ENCODE measurements at regions not wholly inside any gene's neighbourhood (a gene's known extent, or its start where the extent isn't known, plus 50 kb on each side); places are given as distances from the start of the nearest gene placed in this dataset.

DNA sequence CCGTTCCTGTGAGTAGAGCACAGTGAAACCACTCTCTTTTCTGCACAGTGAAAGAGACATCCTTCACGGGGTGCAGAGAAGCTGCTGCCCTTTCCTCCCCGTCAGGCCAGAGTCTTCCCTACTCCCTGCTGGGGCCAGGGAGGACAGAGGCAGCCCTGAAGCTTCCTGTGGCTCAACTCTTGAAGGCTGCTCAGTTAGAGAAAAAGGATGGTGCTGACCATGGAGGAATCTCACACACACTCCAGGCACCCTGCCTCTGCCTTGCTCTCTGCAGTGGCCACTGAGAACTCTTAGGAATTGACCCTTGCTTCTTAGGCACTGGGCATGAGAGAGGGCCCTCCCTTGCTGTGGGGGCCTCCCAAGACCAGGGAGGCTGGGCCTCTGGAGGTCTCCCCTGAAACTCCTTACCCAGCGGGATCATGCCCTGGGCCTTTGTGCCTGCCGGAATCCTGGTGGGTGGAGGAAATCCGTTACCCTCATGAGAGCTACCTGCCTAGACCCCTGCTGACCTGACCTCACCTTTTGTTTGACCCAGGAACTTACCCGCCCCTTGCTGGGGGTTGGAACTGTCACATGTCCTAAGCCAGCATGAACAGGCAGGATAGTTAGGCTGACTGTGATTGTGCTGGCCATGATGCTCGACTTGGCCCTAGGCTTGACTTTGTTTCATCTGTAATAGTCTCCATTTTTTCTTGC lies 65.0 kb upstream of the CD93 start:
- H3K4me1 ChIP-seq = no peaks in the 10 kb centered on the region
- no peaks in the 10 kb centered on the region for H3K9me3 ChIP-seq
- no peak for DNase-seq
- TF ChIP-seq, protein P1, sequence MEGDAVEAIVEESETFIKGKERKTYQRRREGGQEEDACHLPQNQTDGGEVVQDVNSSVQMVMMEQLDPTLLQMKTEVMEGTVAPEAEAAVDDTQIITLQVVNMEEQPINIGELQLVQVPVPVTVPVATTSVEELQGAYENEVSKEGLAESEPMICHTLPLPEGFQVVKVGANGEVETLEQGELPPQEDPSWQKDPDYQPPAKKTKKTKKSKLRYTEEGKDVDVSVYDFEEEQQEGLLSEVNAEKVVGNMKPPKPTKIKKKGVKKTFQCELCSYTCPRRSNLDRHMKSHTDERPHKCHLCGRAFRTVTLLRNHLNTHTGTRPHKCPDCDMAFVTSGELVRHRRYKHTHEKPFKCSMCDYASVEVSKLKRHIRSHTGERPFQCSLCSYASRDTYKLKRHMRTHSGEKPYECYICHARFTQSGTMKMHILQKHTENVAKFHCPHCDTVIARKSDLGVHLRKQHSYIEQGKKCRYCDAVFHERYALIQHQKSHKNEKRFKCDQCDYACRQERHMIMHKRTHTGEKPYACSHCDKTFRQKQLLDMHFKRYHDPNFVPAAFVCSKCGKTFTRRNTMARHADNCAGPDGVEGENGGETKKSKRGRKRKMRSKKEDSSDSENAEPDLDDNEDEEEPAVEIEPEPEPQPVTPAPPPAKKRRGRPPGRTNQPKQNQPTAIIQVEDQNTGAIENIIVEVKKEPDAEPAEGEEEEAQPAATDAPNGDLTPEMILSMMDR (IDR thresholded peaks at IDR 0.05) = no peak
- no peak overlapping the region for H3K4me3 ChIP-seq
- H3K9ac ChIP-seq (ENCODE audit: low read depth in 2 of 2, low read length in 2 of 2) = no peak overlapping the region
- H3K27ac ChIP-seq = no peak overlapping the region
- intact Hi-C loops (cut with DNase I) = no loop called here
- H3K27me3 ChIP-seq = no peaks in the 10 kb centered on the region
- no peaks in the 10 kb centered on the region for H3K36me3 ChIP-seq

DNA sequence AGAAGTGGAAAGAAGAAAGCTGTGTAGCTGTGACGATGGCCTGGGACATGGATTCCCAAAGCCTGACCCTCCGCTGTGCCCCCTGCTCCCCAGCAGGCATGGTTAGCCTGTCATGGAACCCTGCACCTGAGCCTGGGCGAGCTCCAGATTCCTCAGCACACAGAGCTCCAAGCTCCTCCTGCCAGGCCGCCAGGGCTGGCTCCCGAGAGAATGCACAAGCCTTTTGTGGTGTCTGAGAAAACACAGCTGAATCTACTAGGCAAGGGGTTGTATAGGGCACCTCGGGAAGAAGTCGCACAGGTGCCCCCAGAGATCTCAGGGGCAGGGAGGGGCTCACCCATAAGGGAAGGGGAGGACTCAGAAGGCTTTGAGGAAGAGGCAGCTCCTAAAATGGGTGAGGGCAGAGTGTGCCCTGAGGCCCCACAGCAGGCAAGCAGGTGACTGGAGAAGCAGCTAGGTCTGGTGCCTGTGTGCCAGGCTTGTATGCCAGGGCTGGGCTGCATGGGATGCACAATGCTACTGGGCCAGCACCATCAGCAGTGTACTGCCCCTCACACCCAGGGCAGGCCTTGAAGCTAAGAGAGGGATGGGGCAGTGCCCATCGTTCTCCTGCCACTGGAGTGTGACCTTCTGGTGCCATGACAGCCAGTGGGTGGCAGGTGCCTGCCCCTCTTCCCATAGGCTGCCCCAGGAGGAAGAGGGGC lies 64.3 kb upstream of the CD93 start:
- TF ChIP-seq, protein P1 (IDR thresholded peaks at IDR 0.05) = no peak
- Histone ChIP-seq H3K4me1 (no peaks in the 10 kb centered on the region), H3K9me3 (no peaks in the 10 kb centered on the region), H3K27ac (no peak overlapping the region), H3K4me3 (no peak overlapping the region), H3K36me3 (no peaks in the 10 kb centered on the region), H3K9ac (ENCODE audit: low read depth in 2 of 2, low read length in 2 of 2) (no peak overlapping the region), H3K27me3 (no peaks in the 10 kb centered on the region)
- intact Hi-C loops (cut with DNase I) = no loop called here
- peak; percentile 16 for DNase-seq

DNA sequence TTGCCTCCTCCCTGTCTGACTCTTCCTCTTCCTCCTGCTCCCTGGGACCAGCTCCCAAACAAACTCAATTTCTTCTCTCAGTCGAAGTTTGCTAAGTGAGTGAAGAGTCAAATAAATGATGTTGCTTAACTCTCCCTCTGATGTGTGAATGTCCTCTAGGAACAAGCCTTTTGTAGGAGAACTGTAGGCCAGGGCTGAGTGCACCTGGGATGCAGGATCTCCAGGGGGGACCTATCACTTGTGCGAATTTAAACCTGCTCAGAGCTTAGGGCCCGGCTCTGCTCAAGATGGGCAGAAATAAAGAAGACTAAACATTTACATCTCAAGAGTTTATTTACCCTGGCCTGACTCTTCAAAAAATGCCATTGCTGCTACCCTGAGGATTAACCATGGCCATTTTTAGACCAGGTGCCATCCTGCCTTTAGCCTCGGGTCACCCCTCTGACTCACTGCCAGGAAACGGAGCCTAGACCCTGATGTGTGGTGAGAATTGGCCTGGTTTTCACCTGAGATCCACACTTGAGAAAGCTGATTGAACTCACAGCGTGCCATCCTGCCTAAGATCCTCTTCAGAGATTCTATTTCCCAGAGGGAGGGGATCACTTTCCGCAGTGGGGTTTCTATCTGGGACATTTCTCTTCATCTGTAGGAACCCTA lies 63.6 kb upstream of the CD93 start:
- Histone ChIP-seq H3K4me1 (no peaks in the 10 kb centered on the region), H3K4me3 (no peak overlapping the region), H3K9ac (ENCODE audit: low read depth in 2 of 2, low read length in 2 of 2) (no peak overlapping the region), H3K27ac (no peak overlapping the region), H3K9me3 (no peaks in the 10 kb centered on the region), H3K27me3 (no peaks in the 10 kb centered on the region), H3K36me3 (no peaks in the 10 kb centered on the region)
- TF ChIP-seq, protein P1 (IDR thresholded peaks at IDR 0.05) = no peak
- DNase-seq = no peak
- intact Hi-C loops (cut with DNase I) = no loop called here

DNA sequence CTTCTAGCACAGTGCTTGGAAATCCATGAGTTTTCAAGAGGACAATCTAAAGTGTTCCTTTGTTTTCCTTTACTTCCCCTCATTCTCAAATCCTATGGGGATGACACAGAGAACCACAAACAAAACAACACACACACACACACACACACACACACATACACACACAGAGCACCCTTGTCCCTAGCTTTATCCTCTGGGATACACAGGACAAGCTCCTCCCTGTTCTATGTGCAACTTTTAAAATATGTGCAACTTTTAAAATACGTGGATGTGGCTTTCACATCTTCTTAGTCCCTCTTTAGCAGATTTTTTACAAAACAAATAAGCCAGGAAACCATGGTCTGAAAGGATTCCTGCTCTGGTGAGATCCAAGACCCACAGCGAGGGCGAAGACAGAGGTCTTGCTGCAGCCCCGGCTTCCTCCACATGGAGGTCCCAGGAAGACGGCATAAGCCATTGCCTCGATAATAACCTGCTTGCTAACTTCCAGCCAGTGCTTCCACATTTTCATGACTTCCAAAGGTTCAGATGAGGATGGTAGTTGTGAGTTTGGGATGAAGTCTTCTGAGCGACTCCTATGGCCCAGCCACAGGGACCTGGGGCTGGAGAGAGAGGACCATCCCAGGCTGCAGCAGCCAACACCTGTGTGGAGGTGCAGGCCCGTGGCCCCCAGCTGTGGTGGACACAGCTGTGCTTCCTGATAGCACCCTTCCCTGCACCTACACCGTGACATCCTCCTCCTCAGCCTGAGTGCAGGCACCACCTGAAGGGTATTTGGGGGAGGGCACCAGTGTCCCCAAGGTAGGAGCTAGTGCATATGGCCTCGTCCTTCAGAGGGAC lies 62.8 kb upstream of the CD93 start:
- Histone ChIP-seq H3K27me3 (no peaks in the 10 kb centered on the region), H3K4me1 (no peaks in the 10 kb centered on the region), H3K9ac (ENCODE audit: low read depth in 2 of 2, low read length in 2 of 2) (no peak overlapping the region), H3K9me3 (no peaks in the 10 kb centered on the region), H3K36me3 (no peaks in the 10 kb centered on the region), H3K27ac (no peak overlapping the region), H3K4me3 (no peak overlapping the region)
- TF ChIP-seq, protein P1 (IDR thresholded peaks at IDR 0.05) = no peak
- intact Hi-C loops (cut with DNase I) = no loop called here
- DNase-seq = no peak
